IPS DF 4.7 (cell line): ENCODE measurements at regions not wholly inside any gene's neighbourhood (a gene's known extent, or its start where the extent isn't known, plus 50 kb on each side); places are given as distances from the start of the nearest gene placed in this dataset.
"Not testable (repeated sequence)": the region's sequence is repeated elsewhere in the genome, so short reads cannot be mapped to it uniquely, and the experiment has no call there.

Experiments used
- DNase-seq: peaks from one replicate; pipeline ENCODE4 v3.0.0-alpha.2; 2013; ENCODE audit warnings: low spot score; ENCODE audit errors: extremely low read depth

GRCh38 chr18:10336749-10337350 is 117.6 kb upstream of the APCDD1 start:
- DNase-seq, result no peak

GRCh38 chr18:10340821-10341220 is 113.6 kb upstream of the APCDD1 start:
- DNase-seq, result no peak

DNA sequence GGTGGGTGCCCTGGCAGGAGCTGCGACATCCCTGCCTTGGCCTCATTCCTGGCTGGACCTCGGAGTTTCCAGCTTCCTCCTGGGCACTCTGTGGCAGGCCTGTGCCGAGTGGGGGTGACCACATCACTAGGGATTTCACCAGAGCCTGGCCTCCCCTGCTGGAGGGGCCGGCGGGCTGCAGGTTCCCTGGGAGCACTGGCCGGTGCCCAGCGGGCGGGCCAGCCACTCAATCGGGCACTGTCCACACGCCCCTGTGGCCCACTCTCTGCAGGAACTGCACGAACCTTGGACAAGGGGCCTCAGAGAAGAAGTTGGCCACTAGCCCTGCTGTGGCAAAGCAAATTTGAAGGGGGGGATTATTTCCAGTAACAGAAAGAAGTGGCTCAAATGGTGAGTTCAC is 110.7 kb upstream of the APCDD1 start:
- no peak for DNase-seq

GRCh38 chr18:10346749-10347415 is 107.6 kb upstream of the APCDD1 start:
- no peak for DNase-seq

GRCh38 chr18:10349561-10349960 is 104.9 kb upstream of the APCDD1 start:
- no peak for DNase-seq

DNA sequence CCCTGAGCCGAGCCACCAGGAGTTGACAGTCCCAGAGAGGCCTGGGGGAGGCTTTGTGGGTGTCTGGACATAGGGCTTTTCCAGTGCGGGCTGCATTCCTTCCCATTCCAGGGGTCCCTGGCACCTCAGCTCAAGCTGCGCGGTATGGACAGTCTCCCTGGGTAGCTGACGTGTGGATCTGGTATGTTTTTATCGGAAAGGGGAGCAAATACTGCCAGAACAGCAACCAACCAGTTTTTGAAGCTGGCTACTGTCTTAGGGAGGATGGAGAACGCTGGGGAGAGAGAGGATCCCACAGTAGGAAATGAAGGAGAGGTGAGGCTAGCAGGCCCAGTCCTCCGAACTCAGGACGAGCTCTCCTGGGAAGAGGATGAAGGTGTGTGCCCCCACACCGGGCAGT is 103.8 kb upstream of the APCDD1 start:
- no peak for DNase-seq

DNA sequence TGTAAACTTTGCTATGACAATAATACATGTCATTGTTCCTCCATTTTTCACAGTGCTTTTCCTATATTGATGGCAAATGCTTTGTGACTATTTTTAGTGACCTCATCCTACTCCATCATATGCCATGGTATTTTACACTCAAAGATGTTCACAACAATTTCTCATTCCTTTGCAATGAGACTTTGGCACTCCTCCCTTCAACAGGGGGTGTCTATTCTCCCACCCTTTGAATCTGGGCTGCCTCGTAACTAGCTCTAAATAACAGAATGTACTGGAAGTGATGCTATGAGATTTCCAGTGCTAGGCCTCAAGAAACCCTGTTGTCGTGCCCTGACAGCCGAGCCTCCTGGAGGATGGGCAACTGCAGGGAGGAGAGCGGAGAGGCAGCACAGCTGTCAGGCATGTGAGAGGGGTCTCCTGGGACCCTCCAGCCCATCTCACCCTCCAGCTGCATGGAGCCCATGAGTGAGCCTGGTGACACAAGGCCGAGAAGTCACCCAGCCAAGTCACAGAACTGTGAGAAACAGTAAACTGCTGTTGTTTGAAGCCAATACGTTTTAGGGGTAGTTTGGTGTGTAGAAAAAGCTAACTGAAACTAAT is 103.1 kb upstream of the APCDD1 start:
- no peak for DNase-seq

- no peak for DNase-seq
Observed at GRCh38 chr18:10351858-10352257, 102.6 kb upstream of the APCDD1 start.

- no peak for DNase-seq
Observed at GRCh38 chr18:10352671-10353070, 101.8 kb upstream of the APCDD1 start.

GRCh38 chr18:10353791-10354190 is 100.6 kb upstream of the APCDD1 start:
- DNase-seq, result no peak

GRCh38 chr18:10354241-10354811 is 100.1 kb upstream of the APCDD1 start:
- no peak for DNase-seq

GRCh38 chr18:10354890-10355289 is 99.5 kb upstream of the APCDD1 start:
- DNase-seq, result no peak

- not testable (repeated sequence) for DNase-seq
Observed at GRCh38 chr18:10356999-10357398, 97.4 kb upstream of the APCDD1 start.

GRCh38 chr18:10361660-10362059 is 92.8 kb upstream of the APCDD1 start:
- DNase-seq, result no peak

GRCh38 chr18:10365021-10365500 is 89.4 kb upstream of the APCDD1 start:
- no peak for DNase-seq

- DNase-seq, result no peak
Observed at GRCh38 chr18:10365901-10366300, 88.5 kb upstream of the APCDD1 start.

- no peak for DNase-seq
Observed at GRCh38 chr18:10367836-10368235, 86.6 kb upstream of the APCDD1 start.

DNA sequence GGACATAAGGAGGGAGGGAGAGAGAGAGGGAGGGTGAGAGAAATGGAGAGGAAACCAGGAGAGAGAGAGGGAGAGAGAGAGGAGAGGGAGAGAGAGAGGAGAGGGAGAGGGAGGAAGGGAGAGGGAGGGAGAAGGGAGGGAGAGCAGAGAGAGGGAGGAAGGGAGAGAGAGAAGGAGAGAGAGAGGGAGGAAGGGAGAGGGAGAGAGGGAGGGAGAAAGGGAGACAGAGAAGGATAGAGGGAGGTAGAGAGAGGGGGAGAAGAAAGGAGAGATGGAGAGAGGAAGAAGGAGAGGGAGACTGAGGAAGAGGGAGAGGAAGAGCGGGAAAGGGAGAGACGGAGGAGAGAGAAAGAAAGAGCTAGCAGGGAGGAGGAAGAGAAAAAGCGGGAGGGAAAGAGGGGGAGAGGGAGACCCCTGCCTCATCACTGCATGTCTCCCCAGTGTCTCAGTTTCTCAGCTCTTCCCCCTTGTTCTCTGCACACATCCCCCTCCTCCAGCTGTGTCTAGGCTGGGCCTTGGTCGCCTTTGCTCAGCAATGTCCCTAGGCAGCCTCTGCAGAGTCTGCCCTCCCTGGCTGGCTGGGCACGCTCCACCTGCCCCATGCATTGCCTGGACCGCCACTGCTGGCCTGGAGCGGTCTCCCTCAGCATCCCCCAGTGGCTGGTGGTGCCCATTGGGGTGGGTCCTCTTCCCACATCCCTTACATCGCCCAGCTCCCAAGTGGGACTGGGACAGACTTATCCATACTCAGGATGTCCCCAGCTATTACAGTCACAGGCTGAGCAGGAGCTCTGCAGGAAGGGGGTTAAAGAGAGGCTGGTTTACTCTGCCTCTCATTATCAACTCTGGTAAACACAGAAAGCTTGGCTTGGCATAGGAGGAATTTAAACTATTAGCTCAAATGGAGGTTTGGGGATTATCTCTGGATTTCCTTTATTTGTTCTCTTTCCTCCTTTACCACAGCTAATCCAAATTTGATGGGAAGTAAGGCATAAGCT is 85.7 kb upstream of the APCDD1 start:
- no peak for DNase-seq

DNA sequence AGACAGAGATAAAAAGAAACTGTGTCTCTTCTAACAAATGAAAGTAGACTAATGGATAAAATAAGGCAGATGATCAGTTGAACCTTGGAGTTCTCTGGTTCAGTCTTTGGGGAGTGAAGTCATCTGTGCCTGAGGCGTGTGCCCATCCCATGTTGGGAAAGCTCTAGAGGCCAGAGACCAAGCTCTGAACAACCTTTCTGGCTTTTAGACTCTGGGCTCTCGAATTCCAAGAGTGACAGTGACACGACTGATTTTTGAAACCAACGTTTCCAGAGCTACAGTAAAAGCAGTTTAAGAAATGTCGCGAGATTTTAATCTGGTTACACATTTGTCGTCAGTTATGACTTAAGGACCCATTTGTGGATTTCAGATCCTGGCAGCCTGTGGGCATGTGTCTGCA is 83.7 kb upstream of the APCDD1 start:
- no peak for DNase-seq

- no peak for DNase-seq
Observed at GRCh38 chr18:10371165-10371564, 83.3 kb upstream of the APCDD1 start.

DNA sequence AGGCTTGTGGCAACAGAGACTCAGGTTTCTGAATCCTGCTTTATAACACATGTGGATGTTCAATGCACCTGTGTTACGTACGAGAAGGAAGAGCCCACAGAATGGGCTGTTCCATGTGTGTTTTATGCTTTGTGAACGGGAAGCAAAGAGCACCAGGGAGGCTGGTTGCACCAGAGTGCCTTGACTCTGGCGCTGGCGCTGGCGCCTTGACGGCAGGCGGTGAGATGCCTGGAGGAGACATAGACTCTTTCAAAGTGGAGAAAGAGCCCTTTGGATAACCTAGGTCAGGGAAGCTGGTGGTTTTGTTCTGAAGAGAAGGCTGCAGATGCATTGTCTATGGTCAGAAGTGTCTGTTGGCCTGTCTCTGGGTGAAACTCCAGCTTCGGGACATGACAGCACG is 80.2 kb upstream of the APCDD1 start:
- DNase-seq, result no peak
